GM21576 (cell line): ENCODE measurements at regions not wholly inside any gene's neighbourhood (a gene's known extent, or its start where the extent isn't known, plus 50 kb on each side); places are given as distances from the start of the nearest gene placed in this dataset.
"Not testable (repeated sequence)": the region's sequence is repeated elsewhere in the genome, so short reads cannot be mapped to it uniquely, and the experiment has no call there.

Source experiments
- ATAC-seq: cut with Tn5 transposase; IDR thresholded peaks from one replicate; pipeline ENCODE4 v1.9.1; 2021; ENCODE audit warnings: mild to moderate bottlenecking, moderate library complexity; ENCODE audit not compliant: unreplicated experiment

DNA sequence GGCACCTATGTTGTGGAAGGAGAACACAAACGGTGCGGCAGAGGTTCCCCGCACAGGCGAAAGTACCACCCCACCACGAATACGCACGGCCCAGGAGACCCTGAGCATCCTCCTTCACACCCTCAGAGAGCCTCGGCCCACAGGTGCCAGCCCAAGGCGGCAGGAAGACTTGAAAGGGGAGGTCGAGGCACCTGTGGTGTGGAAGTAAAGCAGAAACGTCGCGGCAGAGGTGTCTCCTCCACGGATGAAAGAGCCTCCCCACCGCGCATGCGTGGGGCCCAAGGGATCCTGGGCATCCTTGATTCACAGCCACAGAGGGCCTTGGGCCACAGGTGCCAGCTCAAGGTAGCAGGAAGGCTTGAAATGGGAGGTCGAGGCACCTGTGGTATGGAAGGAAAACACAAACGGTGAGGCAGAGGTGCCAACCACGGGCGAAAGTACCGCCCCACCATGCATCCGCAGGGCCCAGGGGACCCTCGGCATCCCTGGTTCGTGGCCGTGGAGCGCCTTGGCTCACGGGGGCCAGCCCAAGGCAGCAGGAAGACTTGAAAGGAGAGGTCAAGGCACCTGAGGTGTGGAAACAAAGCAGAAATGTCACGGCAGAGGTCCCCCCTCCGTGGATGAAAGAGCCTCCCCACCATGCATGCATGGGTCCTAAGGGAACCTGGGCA is 380.1 kb downstream of the ALG10 start:
- ATAC-seq = no peak

DNA sequence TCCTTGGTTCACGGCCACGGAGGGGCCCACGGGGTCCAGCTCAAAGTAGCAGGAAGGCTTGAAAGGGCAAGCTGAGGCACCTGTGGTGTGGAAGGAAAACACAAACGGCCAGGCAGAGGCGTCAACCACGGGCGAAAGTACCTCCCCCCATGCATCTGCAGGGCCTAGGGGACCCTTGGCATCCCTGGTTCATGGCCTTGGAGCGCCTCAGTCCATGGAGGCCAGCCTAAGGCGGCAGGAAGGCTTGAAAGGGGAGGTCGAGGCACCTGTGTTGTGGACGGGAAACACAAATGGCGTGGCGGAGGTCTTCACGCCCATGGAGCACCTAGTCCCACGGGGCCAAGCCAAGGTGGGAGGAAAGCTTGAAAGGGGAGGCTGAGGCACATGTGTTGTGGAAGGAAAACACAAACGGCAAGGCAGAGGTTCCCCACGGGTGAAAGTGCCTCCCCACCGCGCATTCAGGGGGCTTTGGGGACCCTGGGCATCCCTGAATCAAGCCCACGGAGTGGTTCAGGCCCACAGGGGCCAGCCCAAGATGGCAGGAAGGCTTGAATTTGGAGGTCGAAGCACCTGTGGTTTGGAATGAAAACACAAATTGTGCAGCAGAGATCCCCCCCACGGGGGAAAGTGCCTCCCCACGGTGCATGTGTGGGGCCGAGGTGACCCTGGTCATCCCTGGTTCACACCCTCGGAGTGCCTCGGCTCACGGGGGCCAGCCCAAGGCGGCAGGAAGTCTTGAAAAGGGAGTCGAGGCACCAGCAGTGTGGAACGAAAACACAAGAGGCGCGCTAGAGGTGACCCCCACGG is 380.8 kb downstream of the ALG10 start:
- no peak for ATAC-seq

DNA sequence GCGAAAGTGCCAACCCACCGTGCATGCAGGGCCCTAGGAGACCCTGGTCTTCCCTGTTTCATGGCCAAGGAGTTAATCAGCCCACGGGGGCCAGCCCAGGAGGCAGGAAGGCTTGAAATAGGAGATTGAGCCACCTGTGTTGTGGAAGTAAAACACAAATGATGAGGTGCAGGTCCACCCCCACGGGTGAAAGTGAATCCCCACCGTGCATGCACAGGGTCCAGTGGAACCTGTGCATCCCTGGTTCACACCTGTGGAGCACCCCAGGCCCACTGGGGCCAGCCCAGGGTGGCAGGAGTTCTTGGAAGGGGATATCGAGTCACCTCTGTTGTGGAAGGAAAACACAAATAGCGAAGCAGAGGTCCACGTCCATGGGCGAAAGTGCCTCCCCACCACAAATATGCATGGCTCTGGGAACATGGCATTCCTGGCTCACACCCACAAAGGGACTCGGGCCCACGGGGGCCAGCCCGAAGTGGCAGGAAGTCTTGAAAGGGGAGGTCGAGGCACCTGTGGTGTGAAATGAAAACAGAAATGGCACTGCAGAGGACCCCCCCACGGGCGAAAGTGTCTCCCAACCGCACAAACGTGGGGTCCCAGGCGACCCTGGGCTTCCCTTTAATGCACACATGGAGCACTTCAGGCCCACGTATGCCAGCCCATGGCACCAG is 381.5 kb downstream of the ALG10 start:
- no peak for ATAC-seq

DNA sequence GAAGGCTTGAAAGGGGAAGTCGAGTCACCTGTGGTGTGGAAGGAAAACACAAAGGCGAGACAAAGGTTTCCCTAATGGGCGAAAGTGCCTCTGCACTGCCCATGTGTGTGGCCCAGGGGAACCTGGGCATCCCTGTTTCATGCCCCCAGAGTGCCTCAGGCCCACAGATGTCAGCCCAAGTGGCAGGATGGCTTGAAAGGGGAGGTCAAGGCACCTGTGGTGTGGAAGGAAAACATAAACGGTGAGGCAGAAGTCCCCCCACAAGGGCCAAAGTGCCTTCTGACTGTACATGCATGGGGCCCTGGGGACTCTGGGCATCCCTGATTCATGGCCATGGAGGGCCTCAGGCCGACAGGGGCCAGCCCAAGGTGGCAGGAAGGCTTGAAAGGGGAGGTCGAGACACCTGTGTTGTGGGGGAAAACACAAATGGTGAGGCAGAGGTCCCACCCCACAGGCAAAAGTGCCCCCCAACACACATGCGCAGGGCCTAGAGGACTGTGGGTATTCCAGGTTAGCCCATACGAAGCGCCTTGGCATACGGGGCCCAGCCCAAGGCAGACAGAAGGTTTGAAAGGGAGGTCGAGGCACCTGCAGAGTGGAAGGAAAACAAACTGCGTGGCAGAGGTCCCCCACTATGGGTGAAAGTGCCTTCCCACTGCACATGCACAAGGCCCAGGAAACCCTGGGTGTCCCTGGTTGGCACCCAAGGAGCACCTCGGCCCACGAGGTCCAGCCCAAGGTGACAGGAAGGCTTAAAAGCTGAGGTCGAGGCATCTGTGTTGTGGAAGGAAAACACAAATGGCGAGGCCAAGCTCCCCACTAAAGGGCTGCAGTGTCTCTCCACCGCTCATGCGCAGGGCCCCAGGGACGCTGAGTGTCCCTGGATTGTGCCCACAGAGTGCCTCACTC is 382.3 kb downstream of the ALG10 start:
- no peak for ATAC-seq

DNA sequence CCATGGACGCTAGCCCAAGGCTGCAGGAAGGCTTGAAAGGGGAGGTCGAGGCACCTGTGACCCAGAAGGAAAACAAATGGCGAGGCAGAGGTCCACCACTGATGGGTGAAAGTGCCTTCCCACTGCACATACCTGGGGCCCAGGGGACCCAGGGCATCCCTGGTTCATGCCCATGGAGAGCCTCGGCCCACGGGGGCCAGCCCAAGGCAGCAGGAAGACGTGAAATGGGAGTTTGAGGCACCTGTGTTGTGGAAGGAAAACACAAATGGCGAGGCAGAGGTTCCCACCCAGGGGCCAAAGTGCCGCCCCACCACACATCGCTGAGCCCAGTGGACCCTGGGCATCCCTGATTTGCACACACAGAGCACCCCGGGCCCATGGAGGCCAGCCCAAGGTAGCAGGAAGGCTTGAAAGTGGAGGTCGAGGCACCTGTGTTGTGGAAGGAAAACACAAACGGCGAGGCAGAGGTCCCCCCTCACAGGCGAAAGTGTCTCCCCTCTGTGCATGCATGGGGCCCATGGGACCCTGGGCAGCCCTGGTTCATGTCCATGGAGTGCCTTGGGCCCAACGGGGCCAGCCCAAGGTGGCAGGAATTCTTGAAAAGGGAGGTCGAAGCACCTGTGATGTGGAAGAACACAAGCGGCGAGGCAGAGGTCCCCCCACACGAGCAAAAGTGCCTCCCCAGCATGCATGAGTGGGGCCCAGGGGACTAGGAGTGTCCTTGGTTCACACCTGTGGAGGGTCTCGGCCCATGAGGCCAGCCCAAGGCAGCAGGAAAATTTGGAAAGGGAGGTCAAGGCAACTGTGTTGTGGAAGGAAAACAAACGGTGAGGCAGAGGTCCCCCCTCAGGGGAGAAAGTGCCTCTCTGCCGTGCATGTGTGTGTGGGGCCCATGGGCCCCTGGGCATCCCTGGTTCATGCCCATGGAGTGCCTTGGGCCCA is 383.3 kb downstream of the ALG10 start:
- no peak for ATAC-seq

DNA sequence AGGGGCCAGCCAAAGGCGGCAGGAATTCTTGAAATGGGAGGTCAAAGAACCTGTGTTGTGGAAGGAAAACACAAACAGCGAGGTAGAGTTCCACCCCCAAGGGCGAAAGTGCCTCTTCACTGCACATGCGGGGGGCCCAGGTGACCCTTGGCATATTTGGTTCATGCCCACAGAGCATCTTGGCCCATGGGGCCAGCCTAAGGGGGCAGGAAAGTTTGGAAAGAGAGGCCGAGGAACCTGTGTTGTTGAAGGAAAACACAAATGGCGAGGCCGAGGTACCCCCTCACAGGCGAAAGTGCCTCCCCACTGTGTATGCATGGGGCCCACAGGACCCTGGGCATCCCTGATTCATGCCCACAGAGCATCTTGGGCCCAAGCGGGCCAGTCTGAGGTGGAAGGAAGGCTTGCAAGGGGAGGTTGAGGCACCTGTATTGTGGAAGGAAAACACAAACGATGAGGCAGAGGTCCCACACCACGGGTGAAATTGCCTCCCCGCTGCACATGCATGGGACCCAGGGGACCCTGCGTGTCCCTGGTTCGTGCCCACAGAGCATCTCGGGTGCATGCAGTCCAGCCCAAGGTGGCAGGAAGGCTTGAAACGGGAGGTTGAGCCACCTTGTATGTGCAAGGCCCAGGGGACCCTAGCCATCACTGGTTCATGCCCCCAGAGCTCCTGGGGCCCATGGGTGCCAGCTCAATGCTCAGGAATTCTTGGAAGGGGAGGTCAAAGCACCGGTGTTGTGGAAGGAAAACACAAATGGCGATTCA is 384.1 kb downstream of the ALG10 start:
- ATAC-seq = no peak

DNA sequence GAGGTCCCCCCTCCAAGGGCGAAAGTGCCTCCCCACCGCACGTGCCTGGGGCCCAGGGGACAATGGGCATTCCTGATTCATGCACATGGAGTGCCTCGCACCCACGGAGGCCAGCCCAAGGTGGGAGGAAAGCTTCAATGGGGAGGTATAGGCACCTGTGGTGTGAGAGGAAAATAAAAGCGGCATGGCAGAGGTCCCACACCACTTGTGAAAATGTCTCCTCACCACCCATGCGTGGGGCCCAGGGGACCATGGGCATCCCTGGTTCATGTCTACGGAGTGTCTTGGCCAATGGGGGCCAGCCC is 384.7 kb downstream of the ALG10 start:
- no peak for ATAC-seq

DNA sequence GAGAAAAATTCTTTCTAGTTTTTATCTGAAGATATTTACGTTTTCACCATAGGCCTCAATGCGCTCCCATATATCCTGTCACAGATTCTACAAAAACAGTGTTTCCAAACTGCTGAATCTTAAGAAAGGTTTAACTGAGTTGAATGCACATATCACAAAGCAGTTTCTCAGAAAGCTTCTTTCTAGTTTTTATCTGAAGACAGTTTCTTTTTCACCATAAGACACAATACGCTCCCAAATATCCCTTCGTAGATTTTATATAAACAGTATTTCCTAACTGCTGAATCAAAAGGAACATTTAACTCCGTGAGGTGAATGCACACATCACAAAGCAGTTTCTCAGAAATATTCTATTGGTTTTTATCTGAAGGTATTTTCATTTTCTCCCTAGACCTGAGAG is 385.5 kb downstream of the ALG10 start:
- no peak for ATAC-seq

DNA sequence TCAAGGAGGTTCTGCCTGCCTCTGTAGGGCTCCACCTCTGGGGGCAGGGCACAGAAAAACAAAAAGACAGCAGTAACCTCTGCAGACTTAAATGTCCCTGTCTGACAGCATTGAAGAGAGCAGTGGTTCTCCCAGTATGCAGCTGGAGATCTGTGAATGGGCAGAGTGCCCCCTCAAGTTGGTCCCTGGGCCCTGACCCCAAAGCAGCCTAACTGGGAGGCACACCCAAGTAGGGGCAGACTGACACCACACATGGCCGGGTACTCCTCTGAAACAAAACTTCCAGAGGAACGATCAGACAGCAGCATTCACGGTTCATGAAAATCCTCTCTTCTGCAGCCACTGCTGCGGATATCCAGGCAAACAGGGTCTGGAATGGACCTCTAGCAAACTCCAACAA is 409.2 kb downstream of the ALG10 start:
- ATAC-seq = not testable (repeated sequence)
